HepG2 (cell line): ENCODE measurements at regions not wholly inside any gene's neighbourhood (a gene's known extent, or its start where the extent isn't known, plus 50 kb on each side); places are given as distances from the start of the nearest gene placed in this dataset.

Source experiments
- ATF7 ChIP-seq, 2 experiments: fragments of 450-650 bp in 1 of 2; sonication (generic) in 1 of 2; formaldehyde crosslinking in 1 of 2; IDR thresholded peaks; 2 replicates each; pipeline versions ENCODE4 v1.4.0 to v1.6.1; 2016 to 2020; ENCODE audit warnings: antibody characterized with exemption in 1 of 2, mild to moderate bottlenecking in 1 of 2, missing genetic modification reagents in 1 of 2
- KLF16 ChIP-seq, 2 experiments: sonication (generic) in 1 of 2; formaldehyde crosslinking in 1 of 2; IDR thresholded peaks; 2 replicates each; pipeline versions ENCODE4 v1.6.1 to v1.8.0; 2016 to 2023; ENCODE audit warnings: missing genetic modification reagents in 2 of 2, missing compliant biosample characterization in 1 of 2
- PRPF4 ChIP-seq: fragments of 200-400 bp; formaldehyde crosslinking; IDR thresholded peaks from 2 replicates; pipeline ENCODE4 v1.6.1; 2016; ENCODE audit warnings: low read length, low read depth; ENCODE audit not compliant: poor library complexity, severe bottlenecking
- ZNF709 ChIP-seq: sonication (generic); formaldehyde crosslinking; IDR thresholded peaks from 2 replicates; pipeline ENCODE4 v1.5.0; 2020; ENCODE audit warnings: mild to moderate bottlenecking, missing genetic modification reagents
- TF ChIP-seq, protein P1 (sequence below): sonication (generic); formaldehyde crosslinking; IDR thresholded peaks from 2 replicates; pipeline ENCODE4 v1.4.0; 2020; ENCODE audit warnings: missing genetic modification reagents
- TF ChIP-seq, protein P2 (sequence below): sonication (generic); formaldehyde crosslinking; IDR thresholded peaks from 2 replicates; pipeline ENCODE4 v1.4.0; 2020; ENCODE audit warnings: missing genetic modification reagents

DNA sequence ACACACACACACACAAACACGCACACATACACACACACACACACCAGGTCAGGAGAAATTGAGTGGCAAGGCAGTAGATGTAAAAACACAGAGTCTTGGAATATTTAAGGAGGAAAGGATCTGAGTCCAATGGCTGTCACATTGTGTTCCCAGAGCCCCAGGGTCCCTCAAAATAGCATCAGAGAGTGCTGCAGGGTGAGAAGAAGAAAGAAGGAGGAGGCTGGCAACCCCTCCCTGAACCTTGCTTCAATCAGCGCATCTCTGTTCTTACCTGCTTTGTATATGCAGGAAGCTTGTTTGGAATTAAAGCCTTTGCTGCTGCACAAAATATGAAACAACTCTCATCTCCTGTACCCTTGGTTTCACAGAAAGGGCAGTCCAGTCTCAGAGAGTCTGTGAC is 406.5 kb downstream of the MIAT start:
- no peak for TF ChIP-seq PRPF4
- TF ChIP-seq, protein P1, sequence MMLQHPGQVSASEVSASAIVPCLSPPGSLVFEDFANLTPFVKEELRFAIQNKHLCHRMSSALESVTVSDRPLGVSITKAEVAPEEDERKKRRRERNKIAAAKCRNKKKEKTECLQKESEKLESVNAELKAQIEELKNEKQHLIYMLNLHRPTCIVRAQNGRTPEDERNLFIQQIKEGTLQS = no peak
- TF ChIP-seq ATF7 (IDR thresholded peaks at IDR 0.05) = no peak
- no peak for TF ChIP-seq ATF7 (CRISPR knock-in tag; IDR thresholded peaks at IDR 0.05)
- no peak for TF ChIP-seq KLF16 (CRISPR knock-in tag; IDR thresholded peaks at IDR 0.05)
- no peak for TF ChIP-seq ZNF709 (CRISPR knock-in tag)
- TF ChIP-seq, protein P2, sequence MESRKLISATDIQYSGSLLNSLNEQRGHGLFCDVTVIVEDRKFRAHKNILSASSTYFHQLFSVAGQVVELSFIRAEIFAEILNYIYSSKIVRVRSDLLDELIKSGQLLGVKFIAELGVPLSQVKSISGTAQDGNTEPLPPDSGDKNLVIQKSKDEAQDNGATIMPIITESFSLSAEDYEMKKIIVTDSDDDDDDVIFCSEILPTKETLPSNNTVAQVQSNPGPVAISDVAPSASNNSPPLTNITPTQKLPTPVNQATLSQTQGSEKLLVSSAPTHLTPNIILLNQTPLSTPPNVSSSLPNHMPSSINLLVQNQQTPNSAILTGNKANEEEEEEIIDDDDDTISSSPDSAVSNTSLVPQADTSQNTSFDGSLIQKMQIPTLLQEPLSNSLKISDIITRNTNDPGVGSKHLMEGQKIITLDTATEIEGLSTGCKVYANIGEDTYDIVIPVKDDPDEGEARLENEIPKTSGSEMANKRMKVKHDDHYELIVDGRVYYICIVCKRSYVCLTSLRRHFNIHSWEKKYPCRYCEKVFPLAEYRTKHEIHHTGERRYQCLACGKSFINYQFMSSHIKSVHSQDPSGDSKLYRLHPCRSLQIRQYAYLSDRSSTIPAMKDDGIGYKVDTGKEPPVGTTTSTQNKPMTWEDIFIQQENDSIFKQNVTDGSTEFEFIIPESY (CRISPR knock-in tag) = no peak
